B cell (primary cell): ENCODE measurements at regions not wholly inside any gene's neighbourhood (a gene's known extent, or its start where the extent isn't known, plus 50 kb on each side); places are given as distances from the start of the nearest gene placed in this dataset.

Source experiments
- EZH2 ChIP-seq: IDR thresholded peaks from 2 replicates; pipeline ENCODE4 v1.6.1; 2012; ENCODE audit warnings: borderline replicate concordance, low read depth, mild to moderate bottlenecking, moderate library complexity, low read length; ENCODE audit not compliant: insufficient read depth, poor library complexity, severe bottlenecking
- TF ChIP-seq, protein P1 (sequence below): fragments of 200-600 bp; IDR thresholded peaks from one replicate; pipeline ENCODE4 v1.8.0; 2022; ENCODE audit warnings: antibody characterized with exemption, mild to moderate bottlenecking

DNA sequence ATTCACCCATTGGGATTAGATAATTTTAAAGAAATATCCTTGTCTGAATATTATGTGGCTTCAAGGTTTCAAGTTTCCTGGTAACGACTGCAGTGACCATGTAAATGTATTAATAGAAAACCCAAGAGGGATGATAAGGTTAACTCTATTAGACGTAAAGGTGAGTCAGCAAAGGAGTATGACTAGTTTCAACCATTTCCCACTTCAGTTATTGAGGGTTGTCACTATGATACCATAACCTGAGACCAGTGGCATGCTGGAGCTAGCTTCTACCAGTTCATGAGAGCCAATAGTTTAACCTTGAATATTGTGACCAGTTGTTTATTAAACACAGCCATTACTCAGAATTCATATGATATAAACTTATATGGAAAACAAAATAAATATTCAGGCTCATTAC is 270.1 kb downstream of the TMA16 start:
- TF ChIP-seq, protein P1, sequence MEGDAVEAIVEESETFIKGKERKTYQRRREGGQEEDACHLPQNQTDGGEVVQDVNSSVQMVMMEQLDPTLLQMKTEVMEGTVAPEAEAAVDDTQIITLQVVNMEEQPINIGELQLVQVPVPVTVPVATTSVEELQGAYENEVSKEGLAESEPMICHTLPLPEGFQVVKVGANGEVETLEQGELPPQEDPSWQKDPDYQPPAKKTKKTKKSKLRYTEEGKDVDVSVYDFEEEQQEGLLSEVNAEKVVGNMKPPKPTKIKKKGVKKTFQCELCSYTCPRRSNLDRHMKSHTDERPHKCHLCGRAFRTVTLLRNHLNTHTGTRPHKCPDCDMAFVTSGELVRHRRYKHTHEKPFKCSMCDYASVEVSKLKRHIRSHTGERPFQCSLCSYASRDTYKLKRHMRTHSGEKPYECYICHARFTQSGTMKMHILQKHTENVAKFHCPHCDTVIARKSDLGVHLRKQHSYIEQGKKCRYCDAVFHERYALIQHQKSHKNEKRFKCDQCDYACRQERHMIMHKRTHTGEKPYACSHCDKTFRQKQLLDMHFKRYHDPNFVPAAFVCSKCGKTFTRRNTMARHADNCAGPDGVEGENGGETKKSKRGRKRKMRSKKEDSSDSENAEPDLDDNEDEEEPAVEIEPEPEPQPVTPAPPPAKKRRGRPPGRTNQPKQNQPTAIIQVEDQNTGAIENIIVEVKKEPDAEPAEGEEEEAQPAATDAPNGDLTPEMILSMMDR, result no peak
- TF ChIP-seq EZH2, result no peak
